PC-9 (cell line): ENCODE measurements at regions not wholly inside any gene's neighbourhood (a gene's known extent, or its start where the extent isn't known, plus 50 kb on each side); places are given as distances from the start of the nearest gene placed in this dataset.

ENCODE experiments used
- BruUV-seq: library from RNA; stranded (reverse); fragments of 400-500 nt; replicated peaks from 2 replicates; lab custom pipeline; 2021; lab: Mats Ljungman, UMichigan
- CTCF ChIA-PET: fragments of 300-600 bp; sonication (Branson Sonifier 250); formaldehyde crosslinking; loops from one replicate; lab custom pipeline; 2022; ENCODE audit warnings: antibody characterized with exemption; lab: Charles Lee
- POLR2A ChIA-PET: fragments of 300-600 bp; sonication (Branson Sonifier 250); formaldehyde crosslinking; loops from one replicate; lab custom pipeline; 2022; ENCODE audit warnings: antibody characterized with exemption; ENCODE audit not compliant: unreplicated experiment; lab: Charles Lee
- DNase-seq, 2 experiments: peaks; one replicate each; pipeline versions ENCODE4 v3.0.0 to v3.0.0-alpha.2; 2015 to 2022; ENCODE audit warnings: mixed read lengths in 1 of 2
- H2AFZ ChIP-seq: fragments of 200-600 bp; sonication (generic); 2 replicates; pipeline ENCODE4 v1.8.1; 2017; ENCODE audit warnings: antibody characterized with exemption
- H3F3A ChIP-seq: fragments of 200-600 bp; sonication (generic); 2 replicates; pipeline ENCODE4 v1.8.1; 2017; ENCODE audit warnings: antibody characterized with exemption, mild to moderate bottlenecking, low read depth; ENCODE audit not compliant: insufficient read depth
- H3K27ac ChIP-seq: fragments of 200-600 bp; sonication (generic); 2 replicates; pipeline ENCODE4 v1.6.1; 2016; ENCODE audit warnings: mixed run types
- H3K27me3 ChIP-seq: fragments of 200-600 bp; sonication (generic); 2 replicates; pipeline ENCODE4 v1.6.1; 2016; ENCODE audit warnings: low read depth, mixed run types; ENCODE audit not compliant: insufficient read depth
- H3K36me3 ChIP-seq: fragments of 200-600 bp; sonication (generic); 2 replicates; pipeline ENCODE4 v1.6.1; 2016; ENCODE audit warnings: low read depth, mixed run types
- H3K4me1 ChIP-seq: fragments of 200-600 bp; sonication (generic); replicated peaks from 2 replicates; pipeline ENCODE4 v1.6.1; 2016; ENCODE audit warnings: mixed run types; ENCODE audit not compliant: insufficient read depth
- H3K4me2 ChIP-seq: fragments of 200-600 bp; sonication (generic); 2 replicates; pipeline ENCODE4 v1.6.1; 2017; ENCODE audit warnings: mixed run types
- H3K4me3 ChIP-seq: fragments of 200-600 bp; sonication (generic); 2 replicates; pipeline ENCODE4 v1.6.1; 2016; ENCODE audit warnings: mixed run types
- H3K79me2 ChIP-seq: fragments of 200-600 bp; sonication (generic); 2 replicates; pipeline ENCODE4 v1.6.1; 2017; ENCODE audit warnings: low read depth, mixed run types
- H3K9me2 ChIP-seq: fragments of 200-600 bp; sonication (generic); 2 replicates; pipeline ENCODE4 v1.8.1; 2017; ENCODE audit warnings: mild to moderate bottlenecking; ENCODE audit not compliant: insufficient read depth
- H3K9me3 ChIP-seq: fragments of 200-600 bp; sonication (generic); 2 replicates; pipeline ENCODE4 v1.8.1; 2016; ENCODE audit warnings: low read depth; ENCODE audit not compliant: insufficient read depth
- H4K20me1 ChIP-seq: fragments of 200-600 bp; sonication (generic); 2 replicates; pipeline ENCODE4 v1.8.1; 2017; ENCODE audit not compliant: insufficient read depth
- CTCF ChIP-seq: fragments of 200-600 bp; sonication (generic); conservative IDR thresholded peaks from 2 replicates; pipeline ENCODE4 v1.6.1; 2017; ENCODE audit warnings: mixed run types, antibody characterized with exemption, mild to moderate bottlenecking, moderate library complexity
- EZH2 ChIP-seq: fragments of 200-600 bp; sonication (generic); IDR thresholded peaks from 2 replicates; pipeline ENCODE4 v1.8.0; 2017; ENCODE audit warnings: antibody characterized with exemption, low read depth
- intact Hi-C: fragments of 100-400 bp; cut with micrococcal nuclease; formaldehyde crosslinking; loops from one replicate; pipeline ENCODE4 v1.10.0; 2022; ENCODE audit not compliant: unreplicated experiment

- H2AFZ ChIP-seq, result no peak overlapping the region
- POLR2A ChIA-PET, result no interaction called here
These were observed 98.0 kb downstream of the VCPKMT start for GRCh38 chr14:50018201-50018932.

DNA sequence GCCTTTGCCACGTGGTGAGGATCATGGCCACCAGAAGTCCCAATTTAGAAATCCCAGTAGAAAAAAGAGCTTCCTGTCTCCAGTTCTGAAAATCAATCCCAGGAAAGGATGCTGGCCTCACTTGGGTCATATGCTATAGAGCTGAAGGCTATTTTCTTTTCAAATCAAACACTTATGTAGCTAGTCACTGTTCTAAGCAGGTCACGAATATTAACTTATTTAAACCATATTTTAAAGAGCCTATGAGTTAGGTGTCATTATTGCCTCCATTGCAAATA is 97.5 kb downstream of the VCPKMT start:
- intact Hi-C loops, result no loop called here
- H3K9me2 ChIP-seq, result no peaks in the 10 kb centered on the region
- H3K4me3 ChIP-seq, result no peak overlapping the region
- H3F3A ChIP-seq, result peaks cover 44% of the 10 kb centered on the region
- peak overlapping the region; percentile 72 for H3K27ac ChIP-seq
- ChIA-PET CTCF (no interaction called here), POLR2A (no interaction called here)
- no TSS peak for BruUV-seq
- no peaks in the 10 kb centered on the region for H3K36me3 ChIP-seq
- TF ChIP-seq CTCF, result no peak
- no peak for DNase-seq
- peaks cover 53% of the 10 kb centered on the region for H3K4me1 ChIP-seq
- H3K9me3 ChIP-seq, result 0 out of 2 replicates have a peak, but pooled peaks cover 5% of the 10 kb centered on the region
- H3K79me2 ChIP-seq, result no peaks in the 10 kb centered on the region
- peak overlapping the region; percentile 41 for H3K4me2 ChIP-seq
- H4K20me1 ChIP-seq, result no peaks in the 10 kb centered on the region
- no peak overlapping the region for H2AFZ ChIP-seq
- H3K27me3 ChIP-seq, result no peaks in the 10 kb centered on the region

More at GRCh38 chr14:50018201-50018932, 98.0 kb downstream of the VCPKMT start:
- peak; percentile 43 to 88 for DNase-seq
- Histone ChIP-seq H3K9me2 (no peaks in the 10 kb centered on the region), H3K36me3 (no peaks in the 10 kb centered on the region), H3K9me3 (0 out of 2 replicates have a peak, but pooled peaks cover 5% of the 10 kb centered on the region), H3K27me3 (no peaks in the 10 kb centered on the region), H3K4me2 (peak overlapping the region; percentile 41), H3F3A (peaks cover 42% of the 10 kb centered on the region), H3K4me3 (no peak overlapping the region), H3K4me1 (peaks cover 52% of the 10 kb centered on the region), H3K27ac (peak overlapping the region; percentile 72), H3K79me2 (no peaks in the 10 kb centered on the region), H4K20me1 (no peaks in the 10 kb centered on the region)
- intact Hi-C loops, result no loop called here
- CTCF ChIA-PET, result interaction anchor here (0.6 kb wide), 1 partner anchor 62 kb away, joined by 7 read pairs; no protein-coding TSS in a partner anchor
- TF ChIP-seq EZH2, result no peak
- no peak for TF ChIP-seq CTCF
- no TSS peak for BruUV-seq

DNA sequence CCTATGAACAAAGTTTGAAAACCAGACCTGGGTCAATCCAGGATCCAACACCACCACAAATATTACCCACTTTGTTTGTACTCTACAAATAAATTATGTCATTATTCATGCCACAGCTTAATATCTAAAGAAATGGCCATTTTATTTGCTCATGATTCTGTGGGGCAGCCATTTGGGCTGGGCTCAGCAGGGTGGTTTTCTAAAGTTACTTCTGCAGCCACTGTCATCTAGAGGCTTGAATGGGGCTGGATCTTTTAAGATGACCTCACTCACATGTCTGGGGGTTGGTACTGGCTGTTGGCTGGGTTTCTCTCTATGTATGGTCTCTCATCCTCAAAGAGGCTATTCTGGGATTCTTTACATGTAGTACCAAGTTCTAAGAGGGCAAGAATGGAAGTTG is 96.2 kb downstream of the VCPKMT start:
- no peak overlapping the region for H3K4me2 ChIP-seq
- H4K20me1 ChIP-seq, result no peaks in the 10 kb centered on the region
- intact Hi-C loops, result no loop called here
- H3K4me3 ChIP-seq, result no peak overlapping the region
- no peaks in the 10 kb centered on the region for H3K36me3 ChIP-seq
- TF ChIP-seq EZH2 (no peak), CTCF (no peak)
- H3K27ac ChIP-seq, result no peak overlapping the region
- H3F3A ChIP-seq, result peaks cover 40% of the 10 kb centered on the region
- no peaks in the 10 kb centered on the region for H3K9me2 ChIP-seq
- H2AFZ ChIP-seq, result no peak overlapping the region
- H3K4me1 ChIP-seq, result peaks cover 47% of the 10 kb centered on the region
- BruUV-seq, result no TSS peak
- CTCF ChIA-PET, result no interaction called here
- DNase-seq, result no peak
- H3K9me3 ChIP-seq, result 0 out of 2 replicates have a peak, but pooled peaks cover 5% of the 10 kb centered on the region
- no peaks in the 10 kb centered on the region for H3K79me2 ChIP-seq
- POLR2A ChIA-PET, result no interaction called here
- no peaks in the 10 kb centered on the region for H3K27me3 ChIP-seq
